Stimulated activated CD8-positive, alpha-beta memory T cell treated with anti-CD3 and anti-CD28 coated beads, Interleukin-7, amount 100 ng/mL, for 4 hours (primary cell): ENCODE measurements at regions not wholly inside any gene's neighbourhood (a gene's known extent, or its start where the extent isn't known, plus 50 kb on each side); places are given as distances from the start of the nearest gene placed in this dataset.
"Not testable (repeated sequence)": the region's sequence is repeated elsewhere in the genome, so short reads cannot be mapped to it uniquely, and the experiment has no call there.

Experiments
- DNase-seq, 2 donors: peaks; one replicate each; pipeline ENCODE4 v3.0.0-alpha.2; 2020; ENCODE audit warnings: low read depth in 2 of 2

- no peak for DNase-seq
Measured at GRCh38 chr11:22920939-22921565, 60.8 kb upstream of the CCDC179 start.

- DNase-seq, result no peak
Measured at GRCh38 chr11:22922672-22923071, 62.4 kb upstream of the CCDC179 start.

- DNase-seq, result no peak
Measured at GRCh38 chr11:22923561-22923960, 63.3 kb upstream of the CCDC179 start.

GRCh38 chr11:22926341-22926740, 66.1 kb upstream of the CCDC179 start:
- no peak for DNase-seq

GRCh38 chr11:22927793-22928192, 67.5 kb upstream of the CCDC179 start:
- no peak for DNase-seq

GRCh38 chr11:22928207-22928917, 68.1 kb upstream of the CCDC179 start:
- DNase-seq, result no peak

- DNase-seq, result no peak
Measured at GRCh38 chr11:22930816-22931594, 70.7 kb upstream of the CCDC179 start.

- no peak for DNase-seq
Measured at GRCh38 chr11:22938691-22939090, 78.4 kb upstream of the CCDC179 start.

GRCh38 chr11:22941544-22941943, 81.3 kb upstream of the CCDC179 start:
- DNase-seq, result not testable (repeated sequence)

GRCh38 chr11:22957786-22958185, 97.5 kb upstream of the CCDC179 start:
- no peak for DNase-seq

GRCh38 chr11:22974251-22974650, 114.0 kb upstream of the CCDC179 start:
- DNase-seq, result no peak

GRCh38 chr11:22976146-22976545, 115.9 kb upstream of the CCDC179 start:
- DNase-seq, result no peak

GRCh38 chr11:22982903-22983302, 122.6 kb upstream of the CCDC179 start:
- no peak for DNase-seq

GRCh38 chr11:22984045-22984444, 123.8 kb upstream of the CCDC179 start:
- DNase-seq, result no peak

- DNase-seq, result no peak
Measured at GRCh38 chr11:22989371-22989770, 129.1 kb upstream of the CCDC179 start.

- no peak for DNase-seq
Measured at GRCh38 chr11:22991196-22991595, 130.9 kb upstream of the CCDC179 start.

GRCh38 chr11:23006730-23007129, 146.5 kb upstream of the CCDC179 start:
- DNase-seq, result no peak

GRCh38 chr11:23010790-23011335, 150.6 kb upstream of the CCDC179 start:
- no peak for DNase-seq

- DNase-seq, result no peak
Measured at GRCh38 chr11:23012930-23013329, 152.7 kb upstream of the CCDC179 start.

GRCh38 chr11:23013509-23013908, 153.2 kb upstream of the CCDC179 start:
- DNase-seq, result no peak

GRCh38 chr11:23021287-23021863, 161.1 kb upstream of the CCDC179 start:
- no peak for DNase-seq

- no peak for DNase-seq
Measured at GRCh38 chr11:23022854-23023253, 162.6 kb upstream of the CCDC179 start.
